ENCODE measurements at regions not wholly inside any gene's neighbourhood (a gene's known extent, or its start where the extent isn't known, plus 50 kb on each side); places are given as distances from the start of the nearest gene placed in this dataset.
"Not testable (repeated sequence)": the region's sequence is repeated elsewhere in the genome, so short reads cannot be mapped to it uniquely, and the experiment has no call there.

- no peak for DNase-seq
These were observed 170.4 kb upstream of the MAST4 start for GRCh38 chr5:66425842-66426241.

- DNase-seq: no peak
These were observed 169.7 kb upstream of the MAST4 start for GRCh38 chr5:66426259-66427138.

- no peak for DNase-seq
These were observed 169.1 kb upstream of the MAST4 start for GRCh38 chr5:66427139-66427442.

- no peak for DNase-seq
These were observed 159.5 kb upstream of the MAST4 start for GRCh38 chr5:66436721-66437120.

DNA sequence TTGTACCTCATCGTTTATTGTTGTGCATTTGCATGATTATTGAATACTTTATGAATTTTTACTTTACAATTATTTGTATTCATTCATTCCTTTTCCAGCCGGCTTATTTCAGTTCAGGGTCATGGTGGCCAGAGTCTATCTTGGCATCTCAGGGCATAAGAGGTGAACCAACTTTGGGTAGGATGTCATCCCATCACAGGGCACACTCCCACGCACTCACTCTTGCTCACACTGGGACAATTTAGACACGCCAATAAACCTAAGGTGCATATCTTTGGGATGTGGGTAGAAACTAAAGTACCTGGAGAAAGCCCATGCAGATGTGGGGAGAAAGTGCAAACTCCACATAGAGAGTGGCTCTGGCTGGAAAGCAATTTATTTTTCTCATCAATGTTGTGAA lies 158.1 kb upstream of the MAST4 start:
- no peak for DNase-seq

- DNase-seq: no peak
These were observed 157.5 kb upstream of the MAST4 start for GRCh38 chr5:66438696-66439095.

DNA sequence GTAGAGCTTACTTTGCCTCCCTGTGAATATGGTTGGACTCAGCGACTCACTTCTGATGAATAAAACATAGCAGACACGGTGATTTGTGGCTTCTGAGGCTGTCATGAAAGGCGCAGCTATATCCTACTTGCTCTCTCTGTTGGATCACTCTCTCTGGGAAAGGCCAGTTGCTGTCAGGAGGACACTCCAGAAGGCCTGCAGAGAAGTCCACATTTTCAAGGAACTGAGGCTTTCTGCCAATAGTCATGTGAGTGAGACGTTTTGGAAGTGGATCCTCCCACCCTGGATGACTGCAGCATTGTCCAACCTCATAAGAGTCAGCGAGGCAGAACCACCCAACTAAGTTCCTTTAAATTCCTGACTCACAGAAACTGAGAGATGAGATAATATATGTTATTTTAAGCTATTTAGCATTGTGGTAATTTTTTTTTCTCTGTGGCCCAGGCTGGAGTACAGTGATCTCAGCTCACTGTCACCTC lies 156.0 kb upstream of the MAST4 start:
- DNase-seq: no peak

- no peak for DNase-seq
These were observed 154.8 kb upstream of the MAST4 start for GRCh38 chr5:66441351-66441750.

DNA sequence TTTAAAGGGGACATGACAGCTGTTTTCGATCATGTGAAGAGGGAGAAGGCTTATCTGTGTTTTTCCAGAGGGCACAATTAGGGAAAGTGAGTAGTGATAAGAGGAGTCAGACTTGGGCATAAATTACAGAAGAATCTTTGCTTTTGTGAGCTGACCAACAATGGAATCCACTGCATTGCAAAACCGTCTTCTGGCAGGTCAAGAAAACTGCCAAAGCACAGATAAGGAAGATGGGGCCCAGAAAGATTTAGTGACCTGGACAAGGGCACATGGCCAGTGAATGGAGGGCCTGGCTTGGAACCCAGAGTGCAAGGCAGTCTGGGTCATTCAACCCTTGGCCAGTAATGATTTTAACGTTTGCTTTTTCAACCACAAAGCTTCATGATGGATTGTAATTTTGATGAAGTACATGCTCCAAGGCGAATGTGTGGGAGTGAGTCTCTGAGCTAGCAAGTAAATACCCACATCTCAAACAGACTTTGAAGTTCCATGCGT lies 153.2 kb upstream of the MAST4 start:
- no peak for DNase-seq

- DNase-seq: no peak
These were observed 152.6 kb upstream of the MAST4 start for GRCh38 chr5:66443462-66444130.

- not testable (repeated sequence) for DNase-seq
These were observed 148.1 kb upstream of the MAST4 start for GRCh38 chr5:66448070-66448469.

DNA sequence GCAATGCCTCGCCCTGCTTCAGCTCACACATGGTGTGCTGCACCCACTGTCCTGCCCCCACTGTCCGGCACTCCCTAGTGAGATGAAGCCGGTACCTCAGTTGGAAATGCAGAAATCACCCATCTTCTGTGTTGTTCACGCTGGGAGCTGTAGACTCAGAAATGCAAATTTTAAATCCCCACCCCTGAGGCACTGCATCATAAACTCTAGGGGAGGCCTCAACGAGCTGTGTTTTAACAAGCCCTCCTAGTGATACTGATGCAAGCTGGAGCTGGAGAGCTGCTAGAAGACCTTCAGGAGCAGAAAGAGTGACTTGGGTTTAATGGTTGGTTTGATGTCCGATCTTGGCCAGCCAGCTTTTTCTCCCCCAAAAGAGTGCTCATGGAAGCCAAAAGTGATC lies 146.0 kb upstream of the MAST4 start:
- DNase-seq: no peak

DNA sequence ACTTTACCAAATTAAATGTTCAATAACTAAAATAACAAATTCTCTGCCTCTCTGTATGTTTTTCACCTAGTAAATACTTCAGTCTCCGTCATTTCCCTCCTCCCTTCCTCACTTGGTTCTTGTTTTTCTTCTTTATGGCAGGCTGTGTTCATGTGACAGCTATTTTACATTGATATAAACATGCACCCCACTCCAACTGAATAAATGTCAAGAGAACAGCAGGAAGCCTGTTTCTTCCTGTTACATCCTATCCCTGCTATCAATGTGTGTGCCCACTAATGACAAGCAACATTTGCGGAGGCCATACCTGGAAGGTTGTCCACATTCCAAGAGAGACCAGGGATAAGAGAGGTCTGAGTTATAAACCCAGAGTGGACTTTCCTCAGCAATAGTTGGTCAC lies 145.2 kb upstream of the MAST4 start:
- DNase-seq: no peak

- DNase-seq: no peak
These were observed 144.1 kb upstream of the MAST4 start for GRCh38 chr5:66452109-66452508.

DNA sequence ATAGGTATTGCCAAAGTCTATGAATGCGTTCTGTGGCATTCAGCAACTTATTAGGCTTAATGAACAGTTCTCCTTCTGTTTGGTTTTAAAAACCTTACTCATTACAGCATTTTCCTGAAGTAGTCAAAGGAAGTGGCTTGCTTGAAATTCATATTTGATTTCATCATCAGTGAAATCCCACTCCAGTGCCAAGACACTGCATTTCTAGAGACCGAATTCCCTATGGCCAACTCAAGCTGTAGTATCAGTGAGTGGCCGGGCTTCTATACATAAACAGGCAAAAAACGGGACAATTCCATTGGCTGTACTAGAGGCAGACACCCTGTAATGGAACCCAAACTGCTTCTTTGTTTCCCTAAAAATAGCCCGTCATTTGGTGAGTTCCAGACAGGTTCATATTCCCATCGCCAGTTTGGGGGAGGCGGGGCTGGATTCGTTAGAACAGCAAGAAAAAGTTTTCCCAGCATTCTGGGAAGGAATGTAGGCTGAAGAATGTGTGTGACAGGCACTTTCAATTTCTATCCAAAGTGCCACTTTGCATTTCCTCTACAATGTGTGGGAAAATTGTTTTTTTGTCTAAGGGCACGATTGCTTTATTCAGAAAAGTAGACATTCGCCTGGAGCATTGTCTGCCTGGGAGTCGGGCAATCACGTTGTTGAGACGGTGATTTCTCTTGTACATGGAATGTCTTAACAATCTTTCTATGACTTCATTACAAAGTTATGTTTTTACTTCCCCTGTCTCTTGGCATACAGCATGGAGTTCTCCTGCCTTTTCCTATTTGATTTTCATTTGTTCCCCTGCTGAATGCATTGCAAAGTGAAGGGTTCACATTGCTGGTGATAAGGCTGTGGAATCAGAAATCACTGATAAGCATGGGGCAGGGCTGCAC lies 141.8 kb upstream of the MAST4 start:
- DNase-seq: no peak

DNA sequence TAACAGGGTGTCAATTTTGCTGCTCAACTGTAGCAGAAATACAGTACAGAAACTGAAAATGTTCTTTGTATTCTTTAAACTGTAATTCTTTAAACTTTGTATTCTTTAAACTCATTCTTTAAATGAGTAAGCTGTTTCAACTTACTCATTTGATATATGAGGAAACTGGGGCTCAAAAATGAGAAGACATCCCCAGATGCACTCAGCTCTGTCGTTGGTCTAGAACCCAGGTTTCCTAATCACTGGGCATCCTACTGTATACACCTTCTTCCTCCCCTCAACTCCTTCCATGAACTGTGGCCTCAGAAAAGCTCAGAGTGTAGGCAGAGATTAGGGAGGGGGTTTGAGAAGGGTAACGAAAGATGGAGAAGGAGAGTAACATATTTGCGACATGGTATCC lies 136.5 kb upstream of the MAST4 start:
- DNase-seq: no peak

DNA sequence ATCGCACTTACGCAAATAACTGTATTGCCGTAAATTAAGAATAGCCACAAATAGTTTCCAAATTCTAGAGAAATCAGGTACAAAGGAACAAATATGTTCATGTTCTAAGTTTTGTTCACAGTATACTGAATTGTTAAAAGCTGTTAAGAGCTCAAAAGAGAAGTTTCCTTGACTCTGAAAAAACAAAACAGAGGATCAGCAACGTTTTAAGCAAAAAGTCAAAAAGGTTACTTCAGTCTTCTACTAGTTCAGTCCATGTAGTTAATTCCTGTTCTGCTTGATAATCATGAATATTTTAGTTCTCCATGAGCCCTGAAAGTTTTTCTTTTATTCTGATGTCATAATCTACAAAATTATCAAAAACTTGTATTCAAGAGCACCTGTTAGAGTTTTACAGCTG lies 128.6 kb upstream of the MAST4 start:
- DNase-seq: no peak

DNA sequence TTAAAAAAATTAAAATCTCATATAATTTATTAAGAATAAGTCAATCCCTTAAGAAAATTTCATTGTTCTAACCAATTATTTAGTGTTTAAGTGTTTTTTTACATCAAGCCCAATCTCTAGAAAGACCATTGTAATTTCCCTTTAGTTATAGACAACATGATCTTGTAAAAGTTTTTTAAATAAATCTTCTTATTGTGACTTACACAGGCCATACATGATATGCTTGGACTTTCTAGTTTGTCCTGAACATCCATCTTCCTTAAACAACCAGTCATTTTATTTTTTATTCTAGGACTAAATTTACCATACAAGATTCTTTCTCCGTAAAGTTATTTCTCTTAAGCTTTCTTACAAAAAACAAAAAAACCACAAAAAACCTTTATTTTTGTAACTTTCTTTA lies 126.5 kb upstream of the MAST4 start:
- no peak for DNase-seq

- no peak for DNase-seq
These were observed 124.2 kb upstream of the MAST4 start for GRCh38 chr5:66472010-66472409.

GRCh38 chr5:66475731-66476130 lies 120.5 kb upstream of the MAST4 start:
- DNase-seq: no peak

DNA sequence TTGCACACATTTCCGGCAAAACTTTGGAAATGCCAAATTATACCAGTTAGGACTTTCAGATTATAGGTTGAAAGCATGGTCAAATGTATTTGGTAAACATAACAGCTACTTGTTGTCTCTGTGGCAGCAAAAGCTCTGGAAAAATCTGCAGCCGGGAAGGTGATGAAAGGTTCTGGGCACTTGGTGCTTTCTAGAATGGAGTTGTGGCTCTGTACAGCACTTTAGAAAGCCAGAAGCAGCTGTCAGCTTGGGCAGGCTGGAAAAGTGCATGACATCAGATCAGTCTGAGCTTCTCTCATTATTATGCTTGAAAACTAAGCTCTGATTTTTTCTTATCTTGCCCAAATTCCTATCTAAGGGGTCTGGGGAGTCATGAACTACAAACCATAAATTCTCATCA lies 118.6 kb upstream of the MAST4 start:
- no peak for DNase-seq

- DNase-seq: no peak
These were observed 101.8 kb upstream of the MAST4 start for GRCh38 chr5:66494437-66494836.

DNA sequence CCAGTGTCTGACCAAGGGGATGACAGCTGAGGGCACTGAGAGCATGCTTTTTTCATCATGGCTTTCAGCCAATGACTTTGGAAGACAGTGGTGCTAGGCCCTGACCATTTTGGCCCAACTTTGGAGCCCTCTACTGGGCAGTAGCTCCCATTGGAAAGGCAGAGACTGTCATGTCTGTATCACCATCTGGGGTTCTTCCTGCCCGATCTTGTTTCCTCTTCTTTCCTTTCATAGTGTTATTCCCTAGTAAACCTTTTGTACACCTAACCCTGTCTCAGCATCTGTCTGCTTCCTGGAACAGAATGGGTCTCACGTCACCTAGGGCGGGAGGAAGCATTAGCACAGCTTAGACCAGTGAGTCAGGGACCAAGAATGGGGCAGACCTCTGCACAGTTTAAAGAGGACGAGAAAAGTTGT lies 97.4 kb upstream of the MAST4 start:
- DNase-seq: no peak
